ENCODE measurements at regions not wholly inside any gene's neighbourhood (a gene's known extent, or its start where the extent isn't known, plus 50 kb on each side); places are given as distances from the start of the nearest gene placed in this dataset.

- TF ChIP-seq, protein P1, sequence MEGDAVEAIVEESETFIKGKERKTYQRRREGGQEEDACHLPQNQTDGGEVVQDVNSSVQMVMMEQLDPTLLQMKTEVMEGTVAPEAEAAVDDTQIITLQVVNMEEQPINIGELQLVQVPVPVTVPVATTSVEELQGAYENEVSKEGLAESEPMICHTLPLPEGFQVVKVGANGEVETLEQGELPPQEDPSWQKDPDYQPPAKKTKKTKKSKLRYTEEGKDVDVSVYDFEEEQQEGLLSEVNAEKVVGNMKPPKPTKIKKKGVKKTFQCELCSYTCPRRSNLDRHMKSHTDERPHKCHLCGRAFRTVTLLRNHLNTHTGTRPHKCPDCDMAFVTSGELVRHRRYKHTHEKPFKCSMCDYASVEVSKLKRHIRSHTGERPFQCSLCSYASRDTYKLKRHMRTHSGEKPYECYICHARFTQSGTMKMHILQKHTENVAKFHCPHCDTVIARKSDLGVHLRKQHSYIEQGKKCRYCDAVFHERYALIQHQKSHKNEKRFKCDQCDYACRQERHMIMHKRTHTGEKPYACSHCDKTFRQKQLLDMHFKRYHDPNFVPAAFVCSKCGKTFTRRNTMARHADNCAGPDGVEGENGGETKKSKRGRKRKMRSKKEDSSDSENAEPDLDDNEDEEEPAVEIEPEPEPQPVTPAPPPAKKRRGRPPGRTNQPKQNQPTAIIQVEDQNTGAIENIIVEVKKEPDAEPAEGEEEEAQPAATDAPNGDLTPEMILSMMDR (conservative IDR thresholded peaks at IDR 0.05; ENCODE audit: low read depth, low read length), result no peak
- TF ChIP-seq EZH2 (IDR thresholded peaks at IDR 0.05; ENCODE audit: low read length, unreplicated experiment), result no peak
- TF ChIP-seq EZH2phosphoT487 (IDR thresholded peaks at IDR 0.05; ENCODE audit: borderline replicate concordance, low read length), result no peak
Measured at GRCh38 chr18:51425475-51425874, 228.0 kb upstream of the MEX3C start.
